ENCODE measurements at regions not wholly inside any gene's neighbourhood (a gene's known extent, or its start where the extent isn't known, plus 50 kb on each side); places are given as distances from the start of the nearest gene placed in this dataset.
"Not testable (repeated sequence)": the region's sequence is repeated elsewhere in the genome, so short reads cannot be mapped to it uniquely, and the experiment has no call there.

DNA sequence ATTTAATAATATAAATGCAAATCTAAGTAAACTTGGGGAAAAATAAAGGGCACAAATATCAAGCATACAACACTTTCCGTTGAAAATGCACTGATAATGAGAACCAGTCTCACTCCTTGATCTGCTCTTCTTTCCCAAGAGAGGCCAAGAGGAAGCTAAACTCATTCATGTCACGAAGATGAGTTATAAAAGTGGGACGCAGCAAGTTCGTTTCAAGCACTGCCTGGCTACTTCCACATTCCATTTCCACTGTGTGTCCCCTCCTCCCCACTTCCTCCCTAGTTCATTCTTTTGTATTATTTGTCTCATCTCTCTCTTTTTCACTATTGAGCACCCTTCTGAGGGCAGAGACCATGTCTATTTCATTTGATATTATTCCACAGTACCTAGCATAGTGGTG, 158.1 kb downstream of the SLC24A2 start:
- DNase-seq (ENCODE audit: low spot score): no peak
- H3K4me1 ChIP-seq (ENCODE audit: control insufficient read depth in 1 of 2, low read depth in 2 of 2): no peaks in the 10 kb centered on the region
- TF ChIP-seq, protein P1, sequence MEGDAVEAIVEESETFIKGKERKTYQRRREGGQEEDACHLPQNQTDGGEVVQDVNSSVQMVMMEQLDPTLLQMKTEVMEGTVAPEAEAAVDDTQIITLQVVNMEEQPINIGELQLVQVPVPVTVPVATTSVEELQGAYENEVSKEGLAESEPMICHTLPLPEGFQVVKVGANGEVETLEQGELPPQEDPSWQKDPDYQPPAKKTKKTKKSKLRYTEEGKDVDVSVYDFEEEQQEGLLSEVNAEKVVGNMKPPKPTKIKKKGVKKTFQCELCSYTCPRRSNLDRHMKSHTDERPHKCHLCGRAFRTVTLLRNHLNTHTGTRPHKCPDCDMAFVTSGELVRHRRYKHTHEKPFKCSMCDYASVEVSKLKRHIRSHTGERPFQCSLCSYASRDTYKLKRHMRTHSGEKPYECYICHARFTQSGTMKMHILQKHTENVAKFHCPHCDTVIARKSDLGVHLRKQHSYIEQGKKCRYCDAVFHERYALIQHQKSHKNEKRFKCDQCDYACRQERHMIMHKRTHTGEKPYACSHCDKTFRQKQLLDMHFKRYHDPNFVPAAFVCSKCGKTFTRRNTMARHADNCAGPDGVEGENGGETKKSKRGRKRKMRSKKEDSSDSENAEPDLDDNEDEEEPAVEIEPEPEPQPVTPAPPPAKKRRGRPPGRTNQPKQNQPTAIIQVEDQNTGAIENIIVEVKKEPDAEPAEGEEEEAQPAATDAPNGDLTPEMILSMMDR (IDR thresholded peaks at IDR 0.05): no peak
- no peak overlapping the region for H3K27ac ChIP-seq
- no peak overlapping the region for H3K4me3 ChIP-seq
- no peaks in the 10 kb centered on the region for H3K9me3 ChIP-seq
- H3K36me3 ChIP-seq: no peaks in the 10 kb centered on the region
- ATAC-seq (ENCODE audit: insufficient number of reproducible peaks, low FRiP score, low read depth): no peak
- no peaks in the 10 kb centered on the region for H3K27me3 ChIP-seq (replicated peaks; ENCODE audit: insufficient read depth)

DNA sequence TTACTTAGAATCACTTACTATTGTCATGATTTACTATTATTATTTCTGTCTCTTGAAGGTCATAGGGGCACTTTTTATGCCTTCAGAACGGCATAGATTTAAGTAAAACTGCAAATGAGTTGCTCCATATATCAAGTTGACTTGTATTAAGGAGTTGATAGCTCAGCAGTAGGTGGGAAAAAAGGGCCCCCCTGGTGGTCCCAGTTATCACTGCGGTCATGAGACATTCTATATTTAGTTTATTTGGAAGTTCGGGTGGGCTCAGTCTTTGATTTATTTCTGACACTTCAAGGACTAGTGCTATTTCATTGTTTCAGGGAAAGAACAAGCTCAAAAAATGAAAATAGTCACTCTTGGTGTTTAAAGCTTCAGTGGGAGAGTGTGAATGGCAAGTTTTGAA, 159.3 kb downstream of the SLC24A2 start:
- ATAC-seq (ENCODE audit: insufficient number of reproducible peaks, low FRiP score, low read depth) (no peak), DNase-seq (ENCODE audit: low spot score) (no peak)
- Histone ChIP-seq H3K36me3 (no peaks in the 10 kb centered on the region), H3K4me1 (ENCODE audit: control insufficient read depth in 1 of 2, low read depth in 2 of 2) (no peaks in the 10 kb centered on the region), H3K4me3 (no peak overlapping the region), H3K27me3 (replicated peaks; ENCODE audit: insufficient read depth) (no peaks in the 10 kb centered on the region), H3K9me3 (no peaks in the 10 kb centered on the region), H3K27ac (no peak overlapping the region)
- TF ChIP-seq, protein P1 (IDR thresholded peaks at IDR 0.05): no peak

DNA sequence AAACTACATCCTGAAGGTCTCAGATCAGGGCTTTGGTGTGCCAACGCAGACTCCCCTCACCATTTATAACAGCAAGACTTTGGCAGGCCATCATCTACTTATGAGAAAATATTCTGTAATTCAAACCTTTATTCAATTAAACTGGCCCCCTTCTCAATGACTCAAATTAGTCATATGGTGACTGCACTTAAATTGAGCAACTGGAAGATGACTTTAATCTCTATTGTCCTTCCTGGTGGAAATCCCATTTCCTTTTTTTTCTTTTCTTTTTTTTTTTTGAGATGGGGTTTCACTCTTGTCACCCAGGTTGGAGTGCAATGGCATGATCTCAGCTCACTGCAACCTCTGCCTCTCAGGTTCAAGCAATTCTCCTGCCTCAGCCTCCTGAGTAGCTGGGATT, 163.4 kb downstream of the SLC24A2 start:
- H3K9me3 ChIP-seq; H3K4me1 ChIP-seq (ENCODE audit: control insufficient read depth in 1 of 2, low read depth in 2 of 2); H3K36me3 ChIP-seq; ATAC-seq (ENCODE audit: insufficient number of reproducible peaks, low FRiP score, low read depth); H3K27ac ChIP-seq; H3K27me3 ChIP-seq (replicated peaks; ENCODE audit: insufficient read depth); H3K4me3 ChIP-seq; DNase-seq (ENCODE audit: low spot score): not testable (repeated sequence)

DNA sequence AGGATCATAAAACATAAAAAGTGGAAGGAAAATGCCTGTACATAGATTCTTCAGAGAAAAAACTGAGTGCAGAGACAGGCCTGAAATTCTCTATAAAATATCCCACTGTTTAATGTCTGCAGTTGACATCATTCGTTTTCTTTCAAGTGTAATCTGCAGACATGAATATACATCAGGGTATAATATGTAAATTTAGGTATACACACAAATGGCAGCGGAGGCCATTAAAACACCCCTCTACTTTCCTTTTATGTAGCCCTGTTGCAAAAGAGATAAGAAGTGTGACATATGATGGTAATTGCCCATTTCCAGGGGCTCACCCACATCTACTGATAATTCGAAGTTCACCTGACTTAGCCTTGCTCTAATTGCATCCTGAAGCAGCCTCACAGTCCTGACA, 164.3 kb downstream of the SLC24A2 start:
- ATAC-seq (ENCODE audit: insufficient number of reproducible peaks, low FRiP score, low read depth) (no peak), DNase-seq (ENCODE audit: low spot score) (no peak)
- H3K27ac ChIP-seq: no peak overlapping the region
- H3K4me1 ChIP-seq (ENCODE audit: control insufficient read depth in 1 of 2, low read depth in 2 of 2): no peaks in the 10 kb centered on the region
- no peaks in the 10 kb centered on the region for H3K36me3 ChIP-seq
- no peaks in the 10 kb centered on the region for H3K27me3 ChIP-seq (replicated peaks; ENCODE audit: insufficient read depth)
- TF ChIP-seq, protein P1 (IDR thresholded peaks at IDR 0.05): no peak
- H3K4me3 ChIP-seq: no peak overlapping the region
- H3K9me3 ChIP-seq: no peaks in the 10 kb centered on the region

DNA sequence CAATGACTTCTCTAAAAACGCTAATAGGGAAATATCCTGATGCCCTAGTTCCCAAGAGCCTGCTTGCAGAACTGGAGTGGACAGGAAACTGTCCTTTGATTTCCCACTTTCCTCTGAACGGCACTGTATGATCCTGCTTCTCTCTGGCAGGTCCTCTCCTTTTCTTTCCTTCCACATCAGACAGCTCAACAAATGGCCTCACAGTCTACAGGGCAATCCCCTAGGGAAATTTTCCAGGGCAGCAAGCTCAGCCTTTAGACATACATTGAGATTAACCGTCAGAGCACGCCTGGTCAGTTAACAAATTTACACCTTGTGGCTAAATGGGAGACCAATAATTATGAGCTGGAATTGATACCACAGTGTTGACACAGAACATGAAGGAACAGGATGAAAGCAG, 164.9 kb downstream of the SLC24A2 start:
- no peak overlapping the region for H3K27ac ChIP-seq

DNA sequence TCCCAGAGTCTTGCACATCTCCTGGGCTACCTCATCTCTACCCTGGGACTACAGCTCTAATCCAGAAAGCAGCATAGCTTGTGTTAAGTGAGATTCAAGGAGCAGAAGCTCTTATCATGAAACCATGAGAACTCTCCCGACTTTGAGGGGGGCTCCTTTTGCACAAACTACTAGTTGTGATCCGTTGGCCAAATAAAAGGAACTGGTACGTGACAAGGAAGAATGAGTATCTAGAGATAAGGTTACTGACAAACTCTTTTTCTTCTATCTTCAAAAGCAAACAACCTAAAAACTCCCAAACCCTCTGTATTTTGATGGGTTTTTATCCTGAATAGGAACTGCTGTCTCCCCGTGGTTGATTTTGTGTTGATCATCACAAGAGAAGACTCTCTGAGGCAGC, 168.5 kb downstream of the SLC24A2 start:
- no peak overlapping the region for H3K27ac ChIP-seq
- H3K4me1 ChIP-seq (ENCODE audit: control insufficient read depth in 1 of 2, low read depth in 2 of 2): no peaks in the 10 kb centered on the region
- no peaks in the 10 kb centered on the region for H3K9me3 ChIP-seq
- ATAC-seq (ENCODE audit: insufficient number of reproducible peaks, low FRiP score, low read depth): no peak
- TF ChIP-seq, protein P1 (IDR thresholded peaks at IDR 0.05): no peak
- no peak for DNase-seq (ENCODE audit: low spot score)
- no peaks in the 10 kb centered on the region for H3K36me3 ChIP-seq
- no peaks in the 10 kb centered on the region for H3K27me3 ChIP-seq (replicated peaks; ENCODE audit: insufficient read depth)
- H3K4me3 ChIP-seq: no peak overlapping the region

More for the DNA sequence above, 164.9 kb downstream of the SLC24A2 start:
- H3K36me3 ChIP-seq: no peaks in the 10 kb centered on the region
- ATAC-seq (ENCODE audit: insufficient number of reproducible peaks, low FRiP score, low read depth) (no peak), DNase-seq (ENCODE audit: low spot score) (no peak)
- no peaks in the 10 kb centered on the region for H3K4me1 ChIP-seq (ENCODE audit: control insufficient read depth in 1 of 2, low read depth in 2 of 2)
- H3K4me3 ChIP-seq: no peak overlapping the region
- TF ChIP-seq, protein P1 (IDR thresholded peaks at IDR 0.05): no peak
- no peaks in the 10 kb centered on the region for H3K9me3 ChIP-seq
- no peaks in the 10 kb centered on the region for H3K27me3 ChIP-seq (replicated peaks; ENCODE audit: insufficient read depth)
